ENCODE measurements at regions not wholly inside any gene's neighbourhood (a gene's known extent, or its start where the extent isn't known, plus 50 kb on each side); places are given as distances from the start of the nearest gene placed in this dataset.
"Not testable (repeated sequence)": the region's sequence is repeated elsewhere in the genome, so short reads cannot be mapped to it uniquely, and the experiment has no call there.

- DNase-seq (ENCODE audit: low read depth) (no peak), FAIRE-seq (no peak)
- H3K4me3 ChIP-seq (ENCODE audit: low read depth, low read length) = no peak overlapping the region
- H3K36me3 ChIP-seq (ENCODE audit: control insufficient read depth, insufficient read depth, low read length) = no peaks in the 10 kb centered on the region
- TF ChIP-seq CTCF (IDR thresholded peaks at IDR 0.05; ENCODE audit: insufficient read depth, low read length, severe bottlenecking) = no peak
- H3K27me3 ChIP-seq (ENCODE audit: control insufficient read depth, insufficient read depth, low read length) = no peaks in the 10 kb centered on the region
Observed at GRCh38 chr4:131764730-131765129, 1384.4 kb upstream of the PCDH10 start.

GRCh38 chr4:131774382-131774781, 1374.7 kb upstream of the PCDH10 start:
- FAIRE-seq; H3K27me3 ChIP-seq (ENCODE audit: control insufficient read depth, insufficient read depth, low read length); H3K36me3 ChIP-seq (ENCODE audit: control insufficient read depth, insufficient read depth, low read length); H3K4me3 ChIP-seq (ENCODE audit: low read depth, low read length): not testable (repeated sequence)
- peak; percentile 57 for DNase-seq (ENCODE audit: low read depth)

GRCh38 chr4:131810565-131810964, 1338.5 kb upstream of the PCDH10 start:
- DNase-seq (ENCODE audit: low read depth); H3K36me3 ChIP-seq (ENCODE audit: control insufficient read depth, insufficient read depth, low read length); H3K4me3 ChIP-seq (ENCODE audit: low read depth, low read length); H3K27me3 ChIP-seq (ENCODE audit: control insufficient read depth, insufficient read depth, low read length); FAIRE-seq: not testable (repeated sequence)
